ENCODE measurements at regions not wholly inside any gene's neighbourhood (a gene's known extent, or its start where the extent isn't known, plus 50 kb on each side); places are given as distances from the start of the nearest gene placed in this dataset.

GRCh38 chr2:147679955-147680531, 164.8 kb upstream of the ACVR2A start:
- H3K27me3 Mint-ChIP-seq (ENCODE audit: unreplicated experiment): no peaks in the 10 kb centered on the region
- H3K9me3 Mint-ChIP-seq (ENCODE audit: unreplicated experiment): no peaks in the 10 kb centered on the region
- DNase-seq (ENCODE audit: extremely low spot score, unreplicated experiment): no peak
- H3K27ac Mint-ChIP-seq (ENCODE audit: unreplicated experiment): no peak overlapping the region
- H3K4me3 Mint-ChIP-seq (ENCODE audit: unreplicated experiment): no peak overlapping the region
- no peak for TF ChIP-seq CTCF (IDR thresholded peaks at IDR 0.05)
- no peaks in the 10 kb centered on the region for H3K36me3 Mint-ChIP-seq (ENCODE audit: unreplicated experiment)
- no peaks in the 10 kb centered on the region for H3K4me1 Mint-ChIP-seq (ENCODE audit: unreplicated experiment)

- Mint-ChIP-seq H3K9me3 (ENCODE audit: unreplicated experiment) (no peaks in the 10 kb centered on the region), H3K27ac (ENCODE audit: unreplicated experiment) (no peak overlapping the region), H3K36me3 (ENCODE audit: unreplicated experiment) (no peaks in the 10 kb centered on the region), H3K4me3 (ENCODE audit: unreplicated experiment) (no peak overlapping the region), H3K4me1 (ENCODE audit: unreplicated experiment) (no peaks in the 10 kb centered on the region), H3K27me3 (ENCODE audit: unreplicated experiment) (no peaks in the 10 kb centered on the region)
- TF ChIP-seq CTCF (IDR thresholded peaks at IDR 0.05): no peak
- DNase-seq (ENCODE audit: extremely low spot score, unreplicated experiment): no peak
These were observed 165.5 kb upstream of the ACVR2A start for GRCh38 chr2:147679191-147679954.

- no peaks in the 10 kb centered on the region for H3K27me3 Mint-ChIP-seq (ENCODE audit: unreplicated experiment)
- no peaks in the 10 kb centered on the region for H3K4me1 Mint-ChIP-seq (ENCODE audit: unreplicated experiment)
- peaks cover 4% of the 10 kb centered on the region for H3K9me3 Mint-ChIP-seq (ENCODE audit: unreplicated experiment)
- no peaks in the 10 kb centered on the region for H3K36me3 Mint-ChIP-seq (ENCODE audit: unreplicated experiment)
- H3K4me3 Mint-ChIP-seq (ENCODE audit: unreplicated experiment): no peak overlapping the region
- TF ChIP-seq CTCF (IDR thresholded peaks at IDR 0.05): no peak
- no peak for DNase-seq (ENCODE audit: extremely low spot score, unreplicated experiment)
- no peak overlapping the region for H3K27ac Mint-ChIP-seq (ENCODE audit: unreplicated experiment)
These were observed 179.7 kb upstream of the ACVR2A start for GRCh38 chr2:147665105-147665504.

GRCh38 chr2:147663962-147664361, 180.9 kb upstream of the ACVR2A start:
- no peaks in the 10 kb centered on the region for H3K36me3 Mint-ChIP-seq (ENCODE audit: unreplicated experiment)
- H3K9me3 Mint-ChIP-seq (ENCODE audit: unreplicated experiment): peaks cover 4% of the 10 kb centered on the region
- H3K4me1 Mint-ChIP-seq (ENCODE audit: unreplicated experiment): no peaks in the 10 kb centered on the region
- no peak for TF ChIP-seq CTCF (IDR thresholded peaks at IDR 0.05)
- no peak overlapping the region for H3K4me3 Mint-ChIP-seq (ENCODE audit: unreplicated experiment)
- no peak overlapping the region for H3K27ac Mint-ChIP-seq (ENCODE audit: unreplicated experiment)
- no peaks in the 10 kb centered on the region for H3K27me3 Mint-ChIP-seq (ENCODE audit: unreplicated experiment)
- DNase-seq (ENCODE audit: extremely low spot score, unreplicated experiment): no peak

GRCh38 chr2:147663153-147663961, 181.5 kb upstream of the ACVR2A start:
- no peaks in the 10 kb centered on the region for H3K36me3 Mint-ChIP-seq (ENCODE audit: unreplicated experiment)
- no peak overlapping the region for H3K4me3 Mint-ChIP-seq (ENCODE audit: unreplicated experiment)
- no peaks in the 10 kb centered on the region for H3K27me3 Mint-ChIP-seq (ENCODE audit: unreplicated experiment)
- H3K4me1 Mint-ChIP-seq (ENCODE audit: unreplicated experiment): no peaks in the 10 kb centered on the region
- H3K9me3 Mint-ChIP-seq (ENCODE audit: unreplicated experiment): peaks cover 4% of the 10 kb centered on the region
- TF ChIP-seq CTCF (IDR thresholded peaks at IDR 0.05): no peak
- DNase-seq (ENCODE audit: extremely low spot score, unreplicated experiment): no peak
- no peak overlapping the region for H3K27ac Mint-ChIP-seq (ENCODE audit: unreplicated experiment)

Measured in osteocyte (in vitro differentiated cells).